Prostate gland (tissue), 2 donors: ENCODE measurements at regions not wholly inside any gene's neighbourhood (a gene's known extent, or its start where the extent isn't known, plus 50 kb on each side); places are given as distances from the start of the nearest gene placed in this dataset.

Source experiments
- CTCF ChIP-seq, 4 experiments: fragments of 200-600 bp in 2 of 4; fragments of 450-650 bp in 2 of 4; sonication (generic) in 2 of 4; IDR thresholded peaks; 1 replicate in 3 of 4; 2 replicates in 1 of 4; pipeline ENCODE4 v1.5.1; 2016 to 2019; ENCODE audit warnings: antibody characterized with exemption in 4 of 4, mild to moderate bottlenecking in 2 of 4, moderate library complexity in 2 of 4
- POLR2A ChIP-seq: fragments of 450-650 bp; IDR thresholded peaks from one replicate; pipeline ENCODE4 v1.6.1; 2016; ENCODE audit warnings: antibody characterized with exemption, mild to moderate bottlenecking
- POLR2AphosphoS5 ChIP-seq: sonication (generic); formaldehyde crosslinking; IDR thresholded peaks from one replicate; pipeline ENCODE4 v1.6.1; 2017; ENCODE audit warnings: antibody characterized with exemption

- no peak for TF ChIP-seq CTCF (IDR thresholded peaks at IDR 0.05)
- TF ChIP-seq POLR2A = no peak
- TF ChIP-seq POLR2AphosphoS5 = no peak
Observed at GRCh38 chr16:86983621-86984020, 333.6 kb downstream of the C16orf95 start.
